ENCODE measurements at regions not wholly inside any gene's neighbourhood (a gene's known extent, or its start where the extent isn't known, plus 50 kb on each side); places are given as distances from the start of the nearest gene placed in this dataset.

DNA sequence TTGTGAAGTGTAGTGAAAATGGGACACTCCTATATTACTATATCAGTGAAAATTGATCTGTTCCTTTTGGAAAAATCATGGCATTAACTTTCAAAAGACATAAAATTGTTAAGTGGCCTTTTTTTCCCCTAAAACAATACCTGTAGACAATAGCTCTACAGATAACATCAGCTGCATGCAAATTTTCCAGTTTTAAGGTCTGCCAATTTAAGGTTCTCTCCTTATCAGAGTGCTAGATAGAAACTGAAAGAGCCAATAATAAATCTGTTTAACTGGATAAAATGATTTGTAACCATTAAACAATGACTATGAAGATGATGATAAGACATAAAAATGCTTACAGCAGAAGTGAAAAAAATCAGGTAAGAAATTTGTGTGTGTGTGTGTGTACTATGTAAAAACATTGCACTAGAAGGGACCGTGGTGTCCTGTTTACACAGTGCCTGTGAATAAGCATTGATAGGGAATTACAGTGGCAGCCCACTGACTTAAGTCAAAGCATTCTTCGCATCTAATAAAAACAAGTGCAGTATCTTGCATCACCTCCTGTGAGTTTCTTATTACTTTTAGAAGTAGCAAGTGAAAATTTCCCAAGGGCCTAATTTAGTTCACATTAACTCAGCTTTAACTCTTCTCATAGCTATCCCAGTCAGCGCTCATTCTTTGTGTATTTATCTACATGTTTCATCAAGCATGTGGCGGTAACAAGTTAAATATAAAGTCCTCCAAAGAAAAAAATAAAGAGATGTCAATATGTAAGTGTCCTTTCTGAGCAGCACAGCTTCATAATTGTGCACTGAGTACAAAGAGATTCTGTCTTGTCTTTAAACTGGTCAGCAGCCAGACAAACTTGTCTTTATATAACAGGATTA is 261.9 kb downstream of the ARL4A start:
- H3K9ac ChIP-seq = no peak overlapping the region
- H3K4me3 ChIP-seq (IDR thresholded peaks at IDR 0.05; ENCODE audit: insufficient read depth, low read depth, low read length) = no peak overlapping the region
- H3K36me3 ChIP-seq (ENCODE audit: insufficient read depth) = no peaks in the 10 kb centered on the region
- H3K79me2 ChIP-seq (ENCODE audit: insufficient read depth, low read depth) = no peaks in the 10 kb centered on the region
- TF ChIP-seq CTCF (conservative IDR thresholded peaks at IDR 0.05; ENCODE audit: low read depth, low read length) = no peak
- no peak overlapping the region for H3K4me2 ChIP-seq
- H3K27ac ChIP-seq = no peak overlapping the region
- H3K27me3 ChIP-seq (ENCODE audit: insufficient read depth, low read depth) = no peaks in the 10 kb centered on the region
- H2AFZ ChIP-seq (ENCODE audit: low read depth) = no peak overlapping the region
- H4K20me1 ChIP-seq (ENCODE audit: insufficient read depth) = no peaks in the 10 kb centered on the region
- no peaks in the 10 kb centered on the region for H3K4me1 ChIP-seq (ENCODE audit: low read depth, poor library complexity, severe bottlenecking)

DNA sequence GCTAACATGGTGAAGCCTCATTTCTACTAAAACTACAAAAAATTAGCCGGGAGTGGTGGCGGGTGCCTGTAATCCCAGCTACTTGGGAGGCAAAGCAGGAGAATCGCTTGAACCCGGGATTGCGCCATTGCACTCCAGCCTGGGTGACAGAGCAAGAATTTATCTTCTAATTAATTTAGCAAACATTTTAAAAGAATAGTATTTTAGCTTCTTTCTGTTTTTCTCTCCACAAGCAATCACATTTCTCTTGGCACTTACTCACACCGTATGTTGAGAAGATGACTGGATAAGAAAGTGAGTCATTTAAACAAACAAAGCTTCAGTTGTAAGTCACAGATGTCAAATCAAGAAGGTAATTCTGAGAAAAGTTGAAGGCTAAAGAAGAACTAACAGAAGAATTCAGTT is 264.0 kb downstream of the ARL4A start:
- no peaks in the 10 kb centered on the region for H3K27me3 ChIP-seq (ENCODE audit: insufficient read depth, low read depth)
- H3K4me3 ChIP-seq (IDR thresholded peaks at IDR 0.05; ENCODE audit: insufficient read depth, low read depth, low read length) = no peak overlapping the region
- H3K36me3 ChIP-seq (ENCODE audit: insufficient read depth) = no peaks in the 10 kb centered on the region
- H2AFZ ChIP-seq (ENCODE audit: low read depth) = no peak overlapping the region
- H4K20me1 ChIP-seq (ENCODE audit: insufficient read depth) = no peaks in the 10 kb centered on the region
- H3K27ac ChIP-seq = no peak overlapping the region
- H3K4me2 ChIP-seq = no peak overlapping the region
- no peak for TF ChIP-seq CTCF (conservative IDR thresholded peaks at IDR 0.05; ENCODE audit: low read depth, low read length)
- no peaks in the 10 kb centered on the region for H3K79me2 ChIP-seq (ENCODE audit: insufficient read depth, low read depth)
- H3K4me1 ChIP-seq (ENCODE audit: low read depth, poor library complexity, severe bottlenecking) = no peaks in the 10 kb centered on the region
- no peak overlapping the region for H3K9ac ChIP-seq

GRCh38 chr7:12954380-12955033 is 267.1 kb downstream of the ARL4A start:
- Histone ChIP-seq H3K27me3 (ENCODE audit: insufficient read depth, low read depth) (no peaks in the 10 kb centered on the region), H3K79me2 (ENCODE audit: insufficient read depth, low read depth) (no peaks in the 10 kb centered on the region), H3K9ac (no peak overlapping the region), H3K27ac (no peak overlapping the region), H3K4me3 (IDR thresholded peaks at IDR 0.05; ENCODE audit: insufficient read depth, low read depth, low read length) (no peak overlapping the region), H3K4me1 (ENCODE audit: low read depth, poor library complexity, severe bottlenecking) (no peaks in the 10 kb centered on the region), H4K20me1 (ENCODE audit: insufficient read depth) (no peaks in the 10 kb centered on the region), H3K36me3 (ENCODE audit: insufficient read depth) (no peaks in the 10 kb centered on the region), H3K4me2 (no peak overlapping the region), H2AFZ (ENCODE audit: low read depth) (no peak overlapping the region)
- TF ChIP-seq CTCF (conservative IDR thresholded peaks at IDR 0.05; ENCODE audit: low read depth, low read length) = no peak

GRCh38 chr7:12957487-12957886 is 270.1 kb downstream of the ARL4A start:
- no peak for TF ChIP-seq CTCF (conservative IDR thresholded peaks at IDR 0.05; ENCODE audit: low read depth, low read length)
- H3K79me2 ChIP-seq (ENCODE audit: insufficient read depth, low read depth) = no peaks in the 10 kb centered on the region
- no peak overlapping the region for H3K27ac ChIP-seq
- no peak overlapping the region for H2AFZ ChIP-seq (ENCODE audit: low read depth)
- no peaks in the 10 kb centered on the region for H3K27me3 ChIP-seq (ENCODE audit: insufficient read depth, low read depth)
- H4K20me1 ChIP-seq (ENCODE audit: insufficient read depth) = no peaks in the 10 kb centered on the region
- no peak overlapping the region for H3K9ac ChIP-seq
- H3K4me2 ChIP-seq = no peak overlapping the region
- no peaks in the 10 kb centered on the region for H3K4me1 ChIP-seq (ENCODE audit: low read depth, poor library complexity, severe bottlenecking)
- H3K4me3 ChIP-seq (IDR thresholded peaks at IDR 0.05; ENCODE audit: insufficient read depth, low read depth, low read length) = no peak overlapping the region
- H3K36me3 ChIP-seq (ENCODE audit: insufficient read depth) = no peaks in the 10 kb centered on the region

All from KMS-11 (cell line).